OCI-LY1 (cell line): ENCODE measurements at regions not wholly inside any gene's neighbourhood (a gene's known extent, or its start where the extent isn't known, plus 50 kb on each side); places are given as distances from the start of the nearest gene placed in this dataset.

Experiments
- H2AFZ ChIP-seq: fragments of 200-600 bp; sonication (generic), shearing (Covaris generic); 2 replicates; pipeline ENCODE4 v1.6.0; 2014; ENCODE audit warnings: antibody characterized with exemption, mild to moderate bottlenecking, low read length
- H3F3A ChIP-seq: fragments of 200-600 bp; sonication (generic), shearing (Covaris generic); 2 replicates; pipeline ENCODE4 v1.6.0; 2014; ENCODE audit warnings: mild to moderate bottlenecking, antibody characterized with exemption, low read length, moderate library complexity; ENCODE audit not compliant: insufficient read depth
- H3K27ac ChIP-seq: fragments of 200-600 bp; sonication (generic); 2 replicates; pipeline ENCODE4 v1.5.1; 2014; ENCODE audit warnings: low read length, mixed run types, mild to moderate bottlenecking, low read depth; ENCODE audit not compliant: poor library complexity, severe bottlenecking
- H3K27me3 ChIP-seq: fragments of 200-600 bp; sonication (generic); 2 replicates; pipeline ENCODE4 v1.6.0; 2014; ENCODE audit warnings: antibody characterized with exemption, mild to moderate bottlenecking, low read length, moderate library complexity; ENCODE audit not compliant: insufficient read depth
- H3K36me3 ChIP-seq: fragments of 200-600 bp; sonication (generic); 2 replicates; pipeline ENCODE4 v1.6.1; 2014; ENCODE audit warnings: mild to moderate bottlenecking, antibody characterized with exemption, low read length, moderate library complexity, mixed read lengths; ENCODE audit not compliant: insufficient read depth
- H3K4me1 ChIP-seq: fragments of 200-600 bp; sonication (generic); 2 replicates; pipeline ENCODE4 v1.5.1; 2014; ENCODE audit warnings: mild to moderate bottlenecking, low read length, moderate library complexity; ENCODE audit not compliant: insufficient read depth, severe bottlenecking
- H3K4me2 ChIP-seq: fragments of 200-600 bp; sonication (generic), shearing (Covaris generic); 2 replicates; pipeline ENCODE4 v1.6.1; 2014; ENCODE audit warnings: low read length
- H3K4me3 ChIP-seq: fragments of 200-600 bp; sonication (generic); 2 replicates; pipeline ENCODE4 v1.5.1; 2014; ENCODE audit warnings: low read length, low read depth, mild to moderate bottlenecking, mixed read lengths; ENCODE audit not compliant: poor library complexity, severe bottlenecking
- H3K79me2 ChIP-seq: fragments of 200-600 bp; shearing (Covaris generic); 2 replicates; pipeline ENCODE4 v1.6.1; 2016; ENCODE audit warnings: mixed run types, low read length, mixed read lengths; ENCODE audit not compliant: insufficient read depth
- H3K9ac ChIP-seq: fragments of 200-600 bp; sonication (generic), shearing (Covaris generic); 2 replicates; pipeline ENCODE4 v1.6.1; 2014; ENCODE audit warnings: mild to moderate bottlenecking, low read length, mixed read lengths
- H3K9me2 ChIP-seq: fragments of 200-600 bp; sonication (generic), shearing (Covaris generic); 2 replicates; pipeline ENCODE4 v1.6.1; 2014; ENCODE audit warnings: low read depth, mild to moderate bottlenecking, low read length, mixed read lengths
- H3K9me3 ChIP-seq: fragments of 200-600 bp; shearing (Covaris generic); 2 replicates; pipeline ENCODE4 v1.6.1; 2014; ENCODE audit warnings: low read length, mixed read lengths
- H4K20me1 ChIP-seq: fragments of 200-600 bp; sonication (generic), shearing (Covaris generic); 2 replicates; pipeline ENCODE4 v1.6.0; 2016; ENCODE audit warnings: mild to moderate bottlenecking, low read length; ENCODE audit not compliant: insufficient read depth
- EZH2 ChIP-seq: fragments of 200-600 bp; sonication (generic), shearing (Covaris generic); IDR thresholded peaks from 2 replicates; pipeline ENCODE4 v1.8.0; 2017; ENCODE audit warnings: borderline replicate concordance, mixed run types, mild to moderate bottlenecking, antibody characterized with exemption, low read length, moderate library complexity, mixed read lengths
- TF ChIP-seq, protein P1 (sequence below): fragments of 200-600 bp; sonication (generic), shearing (Covaris generic); IDR thresholded peaks from 2 replicates; pipeline ENCODE4 v1.5.1; 2017; ENCODE audit warnings: mild to moderate bottlenecking, antibody characterized with exemption, low read length, moderate library complexity, mixed read lengths

GRCh38 chr5:36489505-36489904 is 116.9 kb upstream of the SLC1A3 start:
- Histone ChIP-seq H3K4me2 (no peak overlapping the region), H3K9me3 (no peaks in the 10 kb centered on the region), H3K9ac (no peak overlapping the region), H3K4me3 (no peak overlapping the region), H3K27me3 (no peaks in the 10 kb centered on the region), H2AFZ (no peak overlapping the region), H3K9me2 (no peaks in the 10 kb centered on the region), H3K4me1 (no peaks in the 10 kb centered on the region), H3K36me3 (no peaks in the 10 kb centered on the region), H3F3A (no peaks in the 10 kb centered on the region), H3K79me2 (no peaks in the 10 kb centered on the region), H3K27ac (no peak overlapping the region), H4K20me1 (no peaks in the 10 kb centered on the region)
- no peak for TF ChIP-seq EZH2
- TF ChIP-seq, protein P1, sequence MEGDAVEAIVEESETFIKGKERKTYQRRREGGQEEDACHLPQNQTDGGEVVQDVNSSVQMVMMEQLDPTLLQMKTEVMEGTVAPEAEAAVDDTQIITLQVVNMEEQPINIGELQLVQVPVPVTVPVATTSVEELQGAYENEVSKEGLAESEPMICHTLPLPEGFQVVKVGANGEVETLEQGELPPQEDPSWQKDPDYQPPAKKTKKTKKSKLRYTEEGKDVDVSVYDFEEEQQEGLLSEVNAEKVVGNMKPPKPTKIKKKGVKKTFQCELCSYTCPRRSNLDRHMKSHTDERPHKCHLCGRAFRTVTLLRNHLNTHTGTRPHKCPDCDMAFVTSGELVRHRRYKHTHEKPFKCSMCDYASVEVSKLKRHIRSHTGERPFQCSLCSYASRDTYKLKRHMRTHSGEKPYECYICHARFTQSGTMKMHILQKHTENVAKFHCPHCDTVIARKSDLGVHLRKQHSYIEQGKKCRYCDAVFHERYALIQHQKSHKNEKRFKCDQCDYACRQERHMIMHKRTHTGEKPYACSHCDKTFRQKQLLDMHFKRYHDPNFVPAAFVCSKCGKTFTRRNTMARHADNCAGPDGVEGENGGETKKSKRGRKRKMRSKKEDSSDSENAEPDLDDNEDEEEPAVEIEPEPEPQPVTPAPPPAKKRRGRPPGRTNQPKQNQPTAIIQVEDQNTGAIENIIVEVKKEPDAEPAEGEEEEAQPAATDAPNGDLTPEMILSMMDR, result no peak

GRCh38 chr5:36491856-36492255 is 114.5 kb upstream of the SLC1A3 start:
- Histone ChIP-seq H3K27ac (no peak overlapping the region), H4K20me1 (no peaks in the 10 kb centered on the region), H3K4me1 (no peaks in the 10 kb centered on the region), H3F3A (no peaks in the 10 kb centered on the region), H3K9ac (no peak overlapping the region), H2AFZ (no peak overlapping the region), H3K4me3 (no peak overlapping the region), H3K79me2 (no peaks in the 10 kb centered on the region), H3K4me2 (no peak overlapping the region), H3K27me3 (no peaks in the 10 kb centered on the region), H3K9me2 (no peaks in the 10 kb centered on the region), H3K9me3 (no peaks in the 10 kb centered on the region), H3K36me3 (no peaks in the 10 kb centered on the region)
- TF ChIP-seq EZH2, result no peak
- TF ChIP-seq, protein P1, result no peak

DNA sequence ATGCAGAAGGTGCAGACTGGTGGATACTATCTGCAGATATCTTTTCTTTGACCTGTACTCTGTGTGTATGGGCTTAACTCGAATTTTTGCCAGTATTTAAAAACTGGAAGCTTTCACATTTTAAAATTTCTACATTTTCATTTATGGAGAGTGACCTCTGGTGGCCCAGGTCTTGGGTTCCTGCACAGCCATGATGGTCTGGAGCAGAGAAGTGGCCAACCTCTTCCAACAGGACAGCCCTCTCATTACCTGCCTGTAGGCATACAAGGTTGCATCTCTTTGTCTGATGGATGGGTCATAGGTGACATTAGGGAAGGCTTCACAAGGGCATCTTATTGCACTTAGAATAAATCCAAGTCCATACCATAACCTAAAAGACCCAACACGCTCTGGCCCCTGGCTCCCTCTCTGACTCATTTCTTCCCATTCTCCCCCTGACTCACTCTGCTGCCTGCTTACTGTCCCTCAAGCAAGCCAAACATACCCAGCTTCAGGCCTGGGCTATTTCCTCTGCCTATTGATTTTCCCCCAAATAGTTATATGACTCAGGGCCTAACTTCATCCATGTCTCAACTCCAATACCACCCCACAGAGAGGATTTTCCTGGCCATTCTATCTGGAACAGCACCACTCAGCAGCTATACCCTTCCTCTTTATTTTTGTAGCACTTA is 113.3 kb upstream of the SLC1A3 start:
- no peak overlapping the region for H3K4me2 ChIP-seq
- no peaks in the 10 kb centered on the region for H3K79me2 ChIP-seq
- no peaks in the 10 kb centered on the region for H4K20me1 ChIP-seq
- H2AFZ ChIP-seq, result no peak overlapping the region
- no peaks in the 10 kb centered on the region for H3K9me2 ChIP-seq
- H3K9ac ChIP-seq, result no peak overlapping the region
- no peaks in the 10 kb centered on the region for H3K4me1 ChIP-seq
- H3F3A ChIP-seq, result no peaks in the 10 kb centered on the region
- no peak for TF ChIP-seq EZH2
- TF ChIP-seq, protein P1, result no peak
- H3K36me3 ChIP-seq, result no peaks in the 10 kb centered on the region
- H3K27ac ChIP-seq, result no peak overlapping the region
- H3K9me3 ChIP-seq, result no peaks in the 10 kb centered on the region
- no peak overlapping the region for H3K4me3 ChIP-seq
- no peaks in the 10 kb centered on the region for H3K27me3 ChIP-seq
